ENCODE measurements at regions not wholly inside any gene's neighbourhood (a gene's known extent, or its start where the extent isn't known, plus 50 kb on each side); places are given as distances from the start of the nearest gene placed in this dataset.

GRCh38 chr6:14450578-14450977 is 333.0 kb downstream of the CD83 start:
- H3K9me3 ChIP-seq (ENCODE audit: control insufficient read depth in 1 of 2, low read length in 2 of 2), result peaks cover 0 to 5% of the 10 kb centered on the region in 2 donors
- no peak overlapping the region for H3K27ac ChIP-seq (ENCODE audit: low read depth, low read length)
- H3K9ac ChIP-seq (ENCODE audit: low read depth in 1 of 2, low read length in 2 of 2), result no peak overlapping the region
- no peak overlapping the region for H3K4me3 ChIP-seq (ENCODE audit: low read depth in 1 of 2, low read length in 2 of 2)
- H3K4me1 ChIP-seq (ENCODE audit: control insufficient read depth in 1 of 2, insufficient read depth in 2 of 2, low read length in 2 of 2), result peaks cover 5 to 13% of the 10 kb centered on the region in 2 donors
- H3K27me3 ChIP-seq (ENCODE audit: control insufficient read depth in 1 of 2, insufficient read depth in 2 of 2, low read length in 2 of 2), result no peaks in the 10 kb centered on the region
- no peaks in the 10 kb centered on the region for H3K36me3 ChIP-seq (ENCODE audit: control insufficient read depth in 1 of 2, insufficient read depth in 2 of 2, low read length in 2 of 2)

DNA sequence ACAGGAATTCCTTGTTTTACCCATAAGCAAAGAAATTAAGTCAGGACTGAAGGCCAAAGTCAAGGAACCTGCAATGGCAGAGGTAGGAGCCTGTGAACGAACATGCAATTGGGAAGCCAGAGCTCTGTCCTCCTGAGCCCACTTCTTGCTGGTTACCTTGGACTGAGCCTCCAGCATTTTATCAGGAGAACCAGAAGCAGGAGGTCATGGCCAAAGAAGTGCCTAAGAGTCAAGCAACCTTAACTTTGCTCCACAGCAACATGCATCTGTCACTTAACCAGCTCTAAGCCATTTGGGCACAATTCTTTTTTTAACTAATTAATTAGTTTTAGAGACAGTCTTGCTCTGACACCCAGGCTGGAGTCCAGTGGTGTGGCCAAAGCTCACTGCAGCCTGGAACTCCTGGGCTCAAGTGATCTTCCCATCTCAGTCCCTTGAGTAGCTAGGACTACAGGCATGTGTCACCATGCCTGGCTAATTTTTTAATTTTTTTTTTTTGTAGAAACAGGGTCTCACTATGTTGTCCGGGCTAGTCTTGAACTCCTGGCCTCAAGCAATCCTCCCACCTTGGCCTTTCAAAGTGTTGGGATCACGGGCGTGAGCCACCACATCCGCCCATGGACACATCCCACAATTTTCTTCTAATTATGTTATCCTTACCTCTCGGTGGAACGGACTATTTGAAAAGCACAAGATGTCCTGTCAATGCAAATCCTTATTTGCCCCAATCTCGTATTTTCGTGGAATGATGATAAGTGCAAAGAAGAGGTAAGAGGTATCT is 334.2 kb downstream of the CD83 start:
- H3K27ac ChIP-seq (ENCODE audit: low read depth, low read length), result no peak overlapping the region

GRCh38 chr6:14452567-14453527 is 335.3 kb downstream of the CD83 start:
- no peak overlapping the region for H3K27ac ChIP-seq (ENCODE audit: low read depth, low read length)
- no peaks in the 10 kb centered on the region for H3K27me3 ChIP-seq (ENCODE audit: control insufficient read depth in 1 of 2, insufficient read depth in 2 of 2, low read length in 2 of 2)
- peaks cover 5 to 13% of the 10 kb centered on the region in 2 donors for H3K4me1 ChIP-seq (ENCODE audit: control insufficient read depth in 1 of 2, insufficient read depth in 2 of 2, low read length in 2 of 2)
- H3K9me3 ChIP-seq (ENCODE audit: control insufficient read depth in 1 of 2, low read length in 2 of 2), result peaks cover 0 to 3% of the 10 kb centered on the region in 2 donors
- H3K9ac ChIP-seq (ENCODE audit: low read depth in 1 of 2, low read length in 2 of 2), result no peak overlapping the region
- no peaks in the 10 kb centered on the region for H3K36me3 ChIP-seq (ENCODE audit: control insufficient read depth in 1 of 2, insufficient read depth in 2 of 2, low read length in 2 of 2)
- H3K4me3 ChIP-seq (ENCODE audit: low read depth in 1 of 2, low read length in 2 of 2), result no peak overlapping the region

More for the DNA sequence above, 334.2 kb downstream of the CD83 start:
- peaks cover 5 to 13% of the 10 kb centered on the region in 2 donors for H3K4me1 ChIP-seq (ENCODE audit: control insufficient read depth in 1 of 2, insufficient read depth in 2 of 2, low read length in 2 of 2)
- no peaks in the 10 kb centered on the region for H3K27me3 ChIP-seq (ENCODE audit: control insufficient read depth in 1 of 2, insufficient read depth in 2 of 2, low read length in 2 of 2)
- peaks cover 0 to 5% of the 10 kb centered on the region in 2 donors for H3K9me3 ChIP-seq (ENCODE audit: control insufficient read depth in 1 of 2, low read length in 2 of 2)
- H3K9ac ChIP-seq (ENCODE audit: low read depth in 1 of 2, low read length in 2 of 2), result no peak overlapping the region
- no peaks in the 10 kb centered on the region for H3K36me3 ChIP-seq (ENCODE audit: control insufficient read depth in 1 of 2, insufficient read depth in 2 of 2, low read length in 2 of 2)
- H3K4me3 ChIP-seq (ENCODE audit: low read depth in 1 of 2, low read length in 2 of 2), result no peak overlapping the region

DNA sequence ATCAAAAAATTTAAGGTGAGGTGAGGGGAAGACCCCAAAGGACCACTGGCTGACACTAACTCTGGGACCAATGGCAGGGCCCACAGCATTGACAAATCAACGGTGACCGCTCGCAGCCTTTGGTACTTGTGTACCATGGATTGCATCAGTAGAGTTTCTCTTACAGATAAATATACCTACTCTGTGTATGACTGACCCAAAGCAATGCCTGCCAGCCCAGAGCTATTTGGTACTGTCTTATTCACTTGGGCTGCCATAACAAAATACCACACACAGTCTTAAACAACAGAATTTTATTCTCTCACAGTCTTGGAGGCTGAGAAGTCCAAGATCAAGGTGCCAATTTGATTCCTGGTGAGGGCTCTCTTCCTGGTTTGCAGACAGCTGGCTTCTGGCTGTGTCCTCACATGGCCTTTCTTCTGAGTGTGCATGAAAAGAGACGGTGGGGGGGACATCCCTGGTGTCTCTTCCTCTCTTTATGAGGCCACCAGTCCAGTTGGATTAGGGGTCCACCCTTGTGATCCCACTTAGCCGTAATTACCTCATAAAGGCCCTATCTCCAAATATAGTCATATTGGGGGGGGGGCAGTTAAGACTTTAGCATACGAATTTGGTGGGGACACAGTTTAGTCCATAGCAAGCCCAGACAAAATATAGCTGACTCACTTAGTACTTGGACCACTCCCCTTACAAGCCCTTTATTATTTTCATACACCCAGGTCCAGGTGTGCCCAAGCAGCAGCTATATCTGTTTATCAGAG is 336.3 kb downstream of the CD83 start:
- Histone ChIP-seq H3K36me3 (ENCODE audit: control insufficient read depth in 1 of 2, insufficient read depth in 2 of 2, low read length in 2 of 2) (no peaks in the 10 kb centered on the region), H3K27me3 (ENCODE audit: control insufficient read depth in 1 of 2, insufficient read depth in 2 of 2, low read length in 2 of 2) (no peaks in the 10 kb centered on the region), H3K4me1 (ENCODE audit: control insufficient read depth in 1 of 2, insufficient read depth in 2 of 2, low read length in 2 of 2) (peaks cover 5 to 13% of the 10 kb centered on the region in 2 donors), H3K9ac (ENCODE audit: low read depth in 1 of 2, low read length in 2 of 2) (no peak overlapping the region), H3K4me3 (ENCODE audit: low read depth in 1 of 2, low read length in 2 of 2) (no peak overlapping the region), H3K9me3 (ENCODE audit: control insufficient read depth in 1 of 2, low read length in 2 of 2) (peaks cover 0 to 2% of the 10 kb centered on the region in 2 donors), H3K27ac (ENCODE audit: low read depth, low read length) (no peak overlapping the region)

GRCh38 chr6:14454473-14454775 is 336.9 kb downstream of the CD83 start:
- H3K27me3 ChIP-seq (ENCODE audit: control insufficient read depth in 1 of 2, insufficient read depth in 2 of 2, low read length in 2 of 2), result no peaks in the 10 kb centered on the region
- H3K9ac ChIP-seq (ENCODE audit: low read depth in 1 of 2, low read length in 2 of 2), result no peak overlapping the region
- no peaks in the 10 kb centered on the region for H3K36me3 ChIP-seq (ENCODE audit: control insufficient read depth in 1 of 2, insufficient read depth in 2 of 2, low read length in 2 of 2)
- H3K4me1 ChIP-seq (ENCODE audit: control insufficient read depth in 1 of 2, insufficient read depth in 2 of 2, low read length in 2 of 2), result peaks cover 5 to 13% of the 10 kb centered on the region in 2 donors
- H3K9me3 ChIP-seq (ENCODE audit: control insufficient read depth in 1 of 2, low read length in 2 of 2), result peaks cover 0 to 2% of the 10 kb centered on the region in 2 donors
- no peak overlapping the region for H3K4me3 ChIP-seq (ENCODE audit: low read depth in 1 of 2, low read length in 2 of 2)
- H3K27ac ChIP-seq (ENCODE audit: low read depth, low read length), result no peak overlapping the region

DNA sequence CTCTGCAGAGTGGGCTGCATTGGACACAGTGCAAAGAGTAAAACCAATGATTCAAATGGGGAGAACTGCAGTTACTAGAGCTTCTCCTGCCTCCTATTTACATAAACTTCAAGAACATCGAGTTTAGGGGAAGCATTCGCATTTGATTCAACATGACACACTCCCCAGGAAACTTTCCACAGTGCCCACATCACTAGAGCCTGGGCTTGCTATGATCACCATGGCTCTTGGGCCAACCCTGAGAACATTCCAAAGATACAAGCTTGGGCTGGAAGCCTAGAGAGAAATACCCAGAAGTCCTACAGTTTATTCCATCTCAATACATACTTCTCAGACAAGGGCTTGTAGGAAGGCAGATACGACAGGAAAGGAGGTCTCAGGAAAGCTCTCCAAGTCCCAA is 337.9 kb downstream of the CD83 start:
- no peak overlapping the region for H3K9ac ChIP-seq (ENCODE audit: low read depth in 1 of 2, low read length in 2 of 2)
- H3K36me3 ChIP-seq (ENCODE audit: control insufficient read depth in 1 of 2, insufficient read depth in 2 of 2, low read length in 2 of 2), result no peaks in the 10 kb centered on the region
- no peaks in the 10 kb centered on the region for H3K27me3 ChIP-seq (ENCODE audit: control insufficient read depth in 1 of 2, insufficient read depth in 2 of 2, low read length in 2 of 2)
- peaks cover 0 to 2% of the 10 kb centered on the region in 2 donors for H3K9me3 ChIP-seq (ENCODE audit: control insufficient read depth in 1 of 2, low read length in 2 of 2)
- no peak overlapping the region for H3K27ac ChIP-seq (ENCODE audit: low read depth, low read length)
- H3K4me1 ChIP-seq (ENCODE audit: control insufficient read depth in 1 of 2, insufficient read depth in 2 of 2, low read length in 2 of 2), result peaks cover 5 to 13% of the 10 kb centered on the region in 2 donors
- H3K4me3 ChIP-seq (ENCODE audit: low read depth in 1 of 2, low read length in 2 of 2), result no peak overlapping the region

- H3K36me3 ChIP-seq (ENCODE audit: control insufficient read depth in 1 of 2, insufficient read depth in 2 of 2, low read length in 2 of 2), result no peaks in the 10 kb centered on the region
- H3K27me3 ChIP-seq (ENCODE audit: control insufficient read depth in 1 of 2, insufficient read depth in 2 of 2, low read length in 2 of 2), result no peaks in the 10 kb centered on the region
- H3K9me3 ChIP-seq (ENCODE audit: control insufficient read depth in 1 of 2, low read length in 2 of 2), result peaks cover 0 to 2% of the 10 kb centered on the region in 2 donors
- no peak overlapping the region for H3K9ac ChIP-seq (ENCODE audit: low read depth in 1 of 2, low read length in 2 of 2)
- no peak overlapping the region for H3K4me3 ChIP-seq (ENCODE audit: low read depth in 1 of 2, low read length in 2 of 2)
- no peak overlapping the region for H3K27ac ChIP-seq (ENCODE audit: low read depth, low read length)
- peaks cover 5 to 13% of the 10 kb centered on the region in 2 donors for H3K4me1 ChIP-seq (ENCODE audit: control insufficient read depth in 1 of 2, insufficient read depth in 2 of 2, low read length in 2 of 2)
Measured at GRCh38 chr6:14455876-14456648, 338.5 kb downstream of the CD83 start.

DNA sequence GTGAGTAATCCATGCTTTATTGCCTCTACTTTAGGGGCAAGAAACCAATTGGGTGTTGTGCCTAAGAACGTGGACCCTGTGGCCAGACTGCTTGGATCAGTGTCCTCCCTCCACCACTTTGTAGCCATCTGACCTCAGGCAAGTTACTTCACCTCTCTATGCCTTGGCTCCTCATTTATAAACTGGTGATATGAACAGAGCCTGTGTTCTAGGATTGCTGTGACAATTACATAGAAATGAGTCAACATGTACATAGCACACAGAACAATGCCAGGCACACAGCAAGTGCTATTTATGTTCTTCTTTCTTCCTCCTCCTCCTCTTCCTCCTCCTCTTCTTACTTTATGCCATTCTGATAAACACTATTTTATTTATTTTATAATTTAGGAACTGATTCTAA is 339.4 kb downstream of the CD83 start:
- Histone ChIP-seq H3K4me1 (ENCODE audit: control insufficient read depth in 1 of 2, insufficient read depth in 2 of 2, low read length in 2 of 2) (peaks cover 5 to 13% of the 10 kb centered on the region in 2 donors), H3K27ac (ENCODE audit: low read depth, low read length) (no peak overlapping the region), H3K9me3 (ENCODE audit: control insufficient read depth in 1 of 2, low read length in 2 of 2) (peaks cover 0 to 2% of the 10 kb centered on the region in 2 donors), H3K27me3 (ENCODE audit: control insufficient read depth in 1 of 2, insufficient read depth in 2 of 2, low read length in 2 of 2) (no peaks in the 10 kb centered on the region), H3K9ac (ENCODE audit: low read depth in 1 of 2, low read length in 2 of 2) (no peak overlapping the region), H3K4me3 (ENCODE audit: low read depth in 1 of 2, low read length in 2 of 2) (no peak overlapping the region), H3K36me3 (ENCODE audit: control insufficient read depth in 1 of 2, insufficient read depth in 2 of 2, low read length in 2 of 2) (no peaks in the 10 kb centered on the region)

- H3K9me3 ChIP-seq (ENCODE audit: control insufficient read depth in 1 of 2, low read length in 2 of 2), result no peaks in the 10 kb centered on the region
- H3K27me3 ChIP-seq (ENCODE audit: control insufficient read depth in 1 of 2, insufficient read depth in 2 of 2, low read length in 2 of 2), result no peaks in the 10 kb centered on the region
- no peak overlapping the region for H3K9ac ChIP-seq (ENCODE audit: low read depth in 1 of 2, low read length in 2 of 2)
- H3K4me1 ChIP-seq (ENCODE audit: control insufficient read depth in 1 of 2, insufficient read depth in 2 of 2, low read length in 2 of 2), result peaks cover 0 to 7% of the 10 kb centered on the region in 2 donors
- no peak overlapping the region for H3K4me3 ChIP-seq (ENCODE audit: low read depth in 1 of 2, low read length in 2 of 2)
- H3K36me3 ChIP-seq (ENCODE audit: control insufficient read depth in 1 of 2, insufficient read depth in 2 of 2, low read length in 2 of 2), result no peaks in the 10 kb centered on the region
- H3K27ac ChIP-seq (ENCODE audit: low read depth, low read length), result no peak overlapping the region
Measured at GRCh38 chr6:14458669-14459266, 341.2 kb downstream of the CD83 start.
